ENCODE measurements at regions not wholly inside any gene's neighbourhood (a gene's known extent, or its start where the extent isn't known, plus 50 kb on each side); places are given as distances from the start of the nearest gene placed in this dataset.

GRCh38 chr7:26468625-26469024 is 177.0 kb downstream of the SNX10 start:
- TF ChIP-seq, protein P1, sequence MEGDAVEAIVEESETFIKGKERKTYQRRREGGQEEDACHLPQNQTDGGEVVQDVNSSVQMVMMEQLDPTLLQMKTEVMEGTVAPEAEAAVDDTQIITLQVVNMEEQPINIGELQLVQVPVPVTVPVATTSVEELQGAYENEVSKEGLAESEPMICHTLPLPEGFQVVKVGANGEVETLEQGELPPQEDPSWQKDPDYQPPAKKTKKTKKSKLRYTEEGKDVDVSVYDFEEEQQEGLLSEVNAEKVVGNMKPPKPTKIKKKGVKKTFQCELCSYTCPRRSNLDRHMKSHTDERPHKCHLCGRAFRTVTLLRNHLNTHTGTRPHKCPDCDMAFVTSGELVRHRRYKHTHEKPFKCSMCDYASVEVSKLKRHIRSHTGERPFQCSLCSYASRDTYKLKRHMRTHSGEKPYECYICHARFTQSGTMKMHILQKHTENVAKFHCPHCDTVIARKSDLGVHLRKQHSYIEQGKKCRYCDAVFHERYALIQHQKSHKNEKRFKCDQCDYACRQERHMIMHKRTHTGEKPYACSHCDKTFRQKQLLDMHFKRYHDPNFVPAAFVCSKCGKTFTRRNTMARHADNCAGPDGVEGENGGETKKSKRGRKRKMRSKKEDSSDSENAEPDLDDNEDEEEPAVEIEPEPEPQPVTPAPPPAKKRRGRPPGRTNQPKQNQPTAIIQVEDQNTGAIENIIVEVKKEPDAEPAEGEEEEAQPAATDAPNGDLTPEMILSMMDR (IDR thresholded peaks at IDR 0.05), result no peak
- no peak for TF ChIP-seq POLR2A (IDR thresholded peaks at IDR 0.05)
